LNCaP clone FGC (cell line): ENCODE measurements at regions not wholly inside any gene's neighbourhood (a gene's known extent, or its start where the extent isn't known, plus 50 kb on each side); places are given as distances from the start of the nearest gene placed in this dataset.

Source experiments
- DNase-seq: peaks from one replicate; pipeline ENCODE4 v3.0.0-alpha.2; 2011; ENCODE audit warnings: low read depth
- H3K4me3 ChIP-seq: 2 replicates; pipeline ENCODE4 v1.5.1; 2011; ENCODE audit warnings: mild to moderate bottlenecking, low read depth, low read length, control low read depth
- CTCF ChIP-seq: IDR thresholded peaks from 2 replicates; pipeline ENCODE4 v1.5.1; 2012; ENCODE audit warnings: mild to moderate bottlenecking; ENCODE audit not compliant: control insufficient read depth, insufficient read depth; ENCODE audit errors: extremely low read depth

GRCh38 chrX:99397879-99398278 lies 1012.2 kb downstream of the PCDH19 start:
- no peak for DNase-seq
- H3K4me3 ChIP-seq, result no peak overlapping the region
- no peak for TF ChIP-seq CTCF

- 0 out of 2 replicates have a peak, but pooled peaks have one; percentile 11 for TF ChIP-seq CTCF
- DNase-seq, result no peak
- H3K4me3 ChIP-seq, result no peak overlapping the region
These were observed 1015.6 kb downstream of the PCDH19 start for GRCh38 chrX:99394456-99394855.

GRCh38 chrX:99384594-99385374 lies 1025.3 kb downstream of the PCDH19 start:
- DNase-seq, result no peak
- TF ChIP-seq CTCF, result no peak
- H3K4me3 ChIP-seq, result no peak overlapping the region

- TF ChIP-seq CTCF, result no peak
- no peak for DNase-seq
- H3K4me3 ChIP-seq, result no peak overlapping the region
These were observed 1026.3 kb downstream of the PCDH19 start for GRCh38 chrX:99383786-99384185.

- DNase-seq, result no peak
- no peak overlapping the region for H3K4me3 ChIP-seq
- TF ChIP-seq CTCF, result no peak
These were observed 1038.0 kb downstream of the PCDH19 start for GRCh38 chrX:99371976-99372595.

- DNase-seq, result no peak
- H3K4me3 ChIP-seq, result no peak overlapping the region
- no peak for TF ChIP-seq CTCF
These were observed 1056.7 kb downstream of the PCDH19 start for GRCh38 chrX:99353412-99353811.
